K562 (cell line): ENCODE measurements at regions not wholly inside any gene's neighbourhood (a gene's known extent, or its start where the extent isn't known, plus 50 kb on each side); places are given as distances from the start of the nearest gene placed in this dataset.

Experiments
- CAMTA2 ChIP-seq: fragments of 250-450 bp; sonication (Bioruptor Pico); conservative IDR thresholded peaks from 2 replicates; pipeline ENCODE4 v1.5.1; 2022
- DNMT1 ChIP-seq: fragments of 450-650 bp; IDR thresholded peaks from 2 replicates; pipeline ENCODE4 v1.6.1; 2016; ENCODE audit warnings: antibody characterized with exemption, mild to moderate bottlenecking
- EP400 ChIP-seq: fragments of 450-650 bp; IDR thresholded peaks from 2 replicates; pipeline ENCODE4 v1.6.1; 2017; ENCODE audit warnings: antibody characterized with exemption, mild to moderate bottlenecking, moderate library complexity
- EZH2 ChIP-seq: IDR thresholded peaks from 2 replicates; pipeline ENCODE4 v1.6.1; 2012; ENCODE audit warnings: low read depth, mild to moderate bottlenecking, inconsistent platforms, low read length, borderline replicate concordance
- FIP1L1 ChIP-seq: fragments of 200-400 bp; formaldehyde crosslinking; IDR thresholded peaks from 2 replicates; pipeline ENCODE4 v1.6.1; 2018; ENCODE audit warnings: mild to moderate bottlenecking, low read depth, low read length; ENCODE audit not compliant: poor library complexity, severe bottlenecking
- MAFK ChIP-seq: IDR thresholded peaks from 2 replicates; pipeline ENCODE4 v1.6.1; 2011; ENCODE audit warnings: low read length, improper control_type of control experiment
- NBN ChIP-seq: fragments of 450-650 bp; IDR thresholded peaks from 2 replicates; pipeline ENCODE4 v1.6.1; 2016; ENCODE audit warnings: low read depth, mild to moderate bottlenecking
- NONO ChIP-seq, 2 experiments: fragments of 200-400 bp in 1 of 2; fragments of 450-650 bp in 1 of 2; formaldehyde crosslinking in 1 of 2; IDR thresholded peaks; 2 replicates each; pipeline ENCODE4 v1.6.1; 2017; ENCODE audit warnings: low read depth in 2 of 2, mild to moderate bottlenecking in 2 of 2, moderate library complexity in 2 of 2, low read length in 1 of 2
- POLR2A ChIP-seq: fragments of 450-650 bp; conservative IDR thresholded peaks from 2 replicates; pipeline ENCODE4 v1.6.1; 2016
- PRMT5 ChIP-seq: sonication (generic); formaldehyde crosslinking; IDR thresholded peaks from 2 replicates; pipeline ENCODE4 v1.5.0; 2020; ENCODE audit warnings: missing genetic modification reagents
- SETDB1 ChIP-seq: IDR thresholded peaks from one replicate; pipeline ENCODE4 v1.6.1; 2012; ENCODE audit warnings: low read length, control low read depth, inconsistent platforms
- SIN3A ChIP-seq, 2 experiments: fragments of 150-350 bp in 1 of 2; IDR thresholded peaks; 2 replicates each; pipeline ENCODE4 v1.6.1; 2011 to 2016; ENCODE audit warnings: borderline replicate concordance in 2 of 2, low read depth in 2 of 2, low read length in 2 of 2, mild to moderate bottlenecking in 2 of 2, moderate library complexity in 2 of 2; ENCODE audit not compliant: control insufficient read depth in 1 of 2
- ZNF444 ChIP-seq: fragments of 250-450 bp; sonication (Bioruptor Pico); IDR thresholded peaks from 2 replicates; pipeline ENCODE4 v1.4.0; 2020; ENCODE audit warnings: mild to moderate bottlenecking, moderate library complexity
- TF ChIP-seq, protein P1 (sequence below), 3 experiments: IDR thresholded peaks in 2 of 3; conservative IDR thresholded peaks in 1 of 3; 2 replicates each; pipeline ENCODE4 v1.5.1; 2011 to 2012; ENCODE audit warnings: low read length in 3 of 3, mild to moderate bottlenecking in 3 of 3, control low read depth in 2 of 3, improper control_type of control experiment in 1 of 3, inconsistent platforms in 1 of 3, low read depth in 1 of 3, mixed read lengths in 1 of 3, moderate library complexity in 1 of 3; ENCODE audit not compliant: insufficient read depth in 2 of 3

DNA sequence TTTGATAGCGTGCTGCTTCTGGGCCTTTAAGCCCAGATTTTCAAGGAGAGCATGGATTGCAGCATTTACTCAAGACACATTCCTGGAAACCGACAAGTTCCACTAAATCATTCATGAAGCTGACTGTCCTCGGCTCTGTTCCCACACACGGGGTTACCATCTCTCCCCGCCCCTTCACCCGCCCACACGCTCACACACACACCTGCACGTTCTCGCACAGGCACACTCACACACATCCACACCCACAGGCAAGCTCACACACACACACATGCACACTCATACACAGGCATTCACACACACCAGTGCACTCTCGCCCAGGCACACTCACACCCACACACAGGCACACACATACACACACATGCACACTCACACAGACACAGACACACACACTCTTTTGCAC lies 150.0 kb upstream of the AGAP1 start:
- TF ChIP-seq CAMTA2 (no peak), NBN (no peak), POLR2A (no peak), SETDB1 (no peak), PRMT5 (CRISPR knock-in tag) (no peak), EZH2 (no peak), ZNF444 (CRISPR knock-in tag) (no peak), FIP1L1 (no peak), NONO (IDR thresholded peaks at IDR 0.05; ENCODE audit: low read depth in 2 of 2, low read length in 1 of 2) (no peak), SIN3A (IDR thresholded peaks at IDR 0.05; ENCODE audit: borderline replicate concordance in 2 of 2, control insufficient read depth in 1 of 2, low read depth in 2 of 2, low read length in 2 of 2) (no peak), DNMT1 (no peak), MAFK (no peak), EP400 (no peak)
- TF ChIP-seq, protein P1, sequence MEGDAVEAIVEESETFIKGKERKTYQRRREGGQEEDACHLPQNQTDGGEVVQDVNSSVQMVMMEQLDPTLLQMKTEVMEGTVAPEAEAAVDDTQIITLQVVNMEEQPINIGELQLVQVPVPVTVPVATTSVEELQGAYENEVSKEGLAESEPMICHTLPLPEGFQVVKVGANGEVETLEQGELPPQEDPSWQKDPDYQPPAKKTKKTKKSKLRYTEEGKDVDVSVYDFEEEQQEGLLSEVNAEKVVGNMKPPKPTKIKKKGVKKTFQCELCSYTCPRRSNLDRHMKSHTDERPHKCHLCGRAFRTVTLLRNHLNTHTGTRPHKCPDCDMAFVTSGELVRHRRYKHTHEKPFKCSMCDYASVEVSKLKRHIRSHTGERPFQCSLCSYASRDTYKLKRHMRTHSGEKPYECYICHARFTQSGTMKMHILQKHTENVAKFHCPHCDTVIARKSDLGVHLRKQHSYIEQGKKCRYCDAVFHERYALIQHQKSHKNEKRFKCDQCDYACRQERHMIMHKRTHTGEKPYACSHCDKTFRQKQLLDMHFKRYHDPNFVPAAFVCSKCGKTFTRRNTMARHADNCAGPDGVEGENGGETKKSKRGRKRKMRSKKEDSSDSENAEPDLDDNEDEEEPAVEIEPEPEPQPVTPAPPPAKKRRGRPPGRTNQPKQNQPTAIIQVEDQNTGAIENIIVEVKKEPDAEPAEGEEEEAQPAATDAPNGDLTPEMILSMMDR (IDR thresholded peaks at IDR 0.05 in 2 of 3, conservative IDR thresholded peaks at IDR 0.05 in 1 of 3; ENCODE audit: insufficient read depth in 2 of 3, low read depth in 1 of 3, low read length in 3 of 3) = no peak
